Inflammatory macrophage treated with lipopolysaccharide for 4 hours (primary cell): ENCODE measurements at regions not wholly inside any gene's neighbourhood (a gene's known extent, or its start where the extent isn't known, plus 50 kb on each side); places are given as distances from the start of the nearest gene placed in this dataset.

Source experiments
- DNase-seq: peaks from one replicate; pipeline ENCODE4 v3.0.0-alpha.2; 2020

- DNase-seq = no peak
Observed at GRCh38 chr9:21672761-21673160, 129.7 kb upstream of the MTAP start.

GRCh38 chr9:21674894-21675293, 127.5 kb upstream of the MTAP start:
- DNase-seq = no peak

- DNase-seq = no peak
Observed at GRCh38 chr9:21677387-21677786, 125.0 kb upstream of the MTAP start.

GRCh38 chr9:21677834-21678233, 124.6 kb upstream of the MTAP start:
- DNase-seq = no peak

GRCh38 chr9:21679432-21679831, 123.0 kb upstream of the MTAP start:
- no peak for DNase-seq

GRCh38 chr9:21680590-21680989, 121.8 kb upstream of the MTAP start:
- no peak for DNase-seq

GRCh38 chr9:21681641-21682040, 120.8 kb upstream of the MTAP start:
- no peak for DNase-seq

- no peak for DNase-seq
Observed at GRCh38 chr9:21682381-21682780, 120.1 kb upstream of the MTAP start.

GRCh38 chr9:21682981-21683380, 119.5 kb upstream of the MTAP start:
- DNase-seq = no peak

- DNase-seq = no peak
Observed at GRCh38 chr9:21683484-21684175, 118.8 kb upstream of the MTAP start.

- DNase-seq = no peak
Observed at GRCh38 chr9:21684231-21684630, 118.2 kb upstream of the MTAP start.

- no peak for DNase-seq
Observed at GRCh38 chr9:21684831-21685362, 117.5 kb upstream of the MTAP start.

GRCh38 chr9:21685502-21685901, 116.9 kb upstream of the MTAP start:
- DNase-seq = no peak

- DNase-seq = no peak
Observed at GRCh38 chr9:21686738-21687137, 115.7 kb upstream of the MTAP start.

GRCh38 chr9:21687351-21687750, 115.1 kb upstream of the MTAP start:
- DNase-seq = no peak

GRCh38 chr9:21688108-21689102, 114.0 kb upstream of the MTAP start:
- no peak for DNase-seq

- no peak for DNase-seq
Observed at GRCh38 chr9:21689854-21690253, 112.6 kb upstream of the MTAP start.

- DNase-seq = no peak
Observed at GRCh38 chr9:21690561-21690960, 111.9 kb upstream of the MTAP start.

GRCh38 chr9:21692390-21692789, 110.0 kb upstream of the MTAP start:
- no peak for DNase-seq

- no peak for DNase-seq
Observed at GRCh38 chr9:21694424-21694823, 108.0 kb upstream of the MTAP start.

- DNase-seq = no peak
Observed at GRCh38 chr9:21695443-21695842, 107.0 kb upstream of the MTAP start.

- DNase-seq = no peak
Observed at GRCh38 chr9:21695874-21696341, 106.5 kb upstream of the MTAP start.

- DNase-seq = no peak
Observed at GRCh38 chr9:21696411-21696871, 106.0 kb upstream of the MTAP start.

GRCh38 chr9:21708260-21708711, 94.2 kb upstream of the MTAP start:
- no peak for DNase-seq
